SK-N-SH (cell line): ENCODE measurements at regions not wholly inside any gene's neighbourhood (a gene's known extent, or its start where the extent isn't known, plus 50 kb on each side); places are given as distances from the start of the nearest gene placed in this dataset.

Experiments
- CTCF ChIP-seq: fragments of 200-600 bp; sonication (generic); IDR thresholded peaks from 2 replicates; pipeline ENCODE4 v1.6.1; 2017; ENCODE audit warnings: antibody characterized with exemption, mild to moderate bottlenecking, moderate library complexity
- ELF1 ChIP-seq: IDR thresholded peaks from 2 replicates; pipeline ENCODE4 v1.4.0; 2012
- EZH2phosphoT487 ChIP-seq: fragments of 200-600 bp; sonication (generic); IDR thresholded peaks from 2 replicates; pipeline ENCODE4 v1.6.1; 2017; ENCODE audit warnings: low read depth, mixed run types, mild to moderate bottlenecking, antibody characterized with exemption, moderate library complexity, borderline replicate concordance
- FOXM1 ChIP-seq: IDR thresholded peaks from 2 replicates; pipeline ENCODE4 v1.4.0; 2012; ENCODE audit warnings: low read depth, mild to moderate bottlenecking
- GABPA ChIP-seq: IDR thresholded peaks from 2 replicates; pipeline ENCODE4 v1.4.0; 2012; ENCODE audit warnings: low read depth, mild to moderate bottlenecking
- MAX ChIP-seq: IDR thresholded peaks from 2 replicates; pipeline ENCODE4 v1.4.0; 2012; ENCODE audit warnings: low read depth
- POLR2AphosphoS5 ChIP-seq: IDR thresholded peaks from 2 replicates; pipeline ENCODE4 v1.6.1; 2012; ENCODE audit warnings: low read depth, low read length
- RAD21 ChIP-seq: IDR thresholded peaks from 2 replicates; pipeline ENCODE4 v1.6.1; 2012; ENCODE audit warnings: mild to moderate bottlenecking, low read length
- RCOR1 ChIP-seq: fragments of 150-350 bp; IDR thresholded peaks from 2 replicates; pipeline ENCODE4 v1.6.1; 2017; ENCODE audit warnings: antibody characterized with exemption, low read length
- TF ChIP-seq, protein P1 (sequence below): fragments of 150-350 bp; IDR thresholded peaks from 2 replicates; pipeline ENCODE4 v1.6.1; 2017; ENCODE audit warnings: antibody characterized with exemption, low read length, low read depth, borderline replicate concordance
- TF ChIP-seq, protein P2 (sequence below): IDR thresholded peaks from 2 replicates; pipeline ENCODE4 v1.4.0; 2012; ENCODE audit warnings: low read depth, borderline replicate concordance

GRCh38 chr19:29076161-29076560 is 136.8 kb downstream of the UQCRFS1 start:
- TF ChIP-seq RAD21 (no peak), POLR2AphosphoS5 (no peak), EZH2phosphoT487 (no peak), MAX (no peak), CTCF (no peak), ELF1 (no peak), RCOR1 (no peak), FOXM1 (no peak), GABPA (no peak)
- TF ChIP-seq, protein P1, sequence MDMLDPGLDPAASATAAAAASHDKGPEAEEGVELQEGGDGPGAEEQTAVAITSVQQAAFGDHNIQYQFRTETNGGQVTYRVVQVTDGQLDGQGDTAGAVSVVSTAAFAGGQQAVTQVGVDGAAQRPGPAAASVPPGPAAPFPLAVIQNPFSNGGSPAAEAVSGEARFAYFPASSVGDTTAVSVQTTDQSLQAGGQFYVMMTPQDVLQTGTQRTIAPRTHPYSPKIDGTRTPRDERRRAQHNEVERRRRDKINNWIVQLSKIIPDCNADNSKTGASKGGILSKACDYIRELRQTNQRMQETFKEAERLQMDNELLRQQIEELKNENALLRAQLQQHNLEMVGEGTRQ, result no peak
- TF ChIP-seq, protein P2, sequence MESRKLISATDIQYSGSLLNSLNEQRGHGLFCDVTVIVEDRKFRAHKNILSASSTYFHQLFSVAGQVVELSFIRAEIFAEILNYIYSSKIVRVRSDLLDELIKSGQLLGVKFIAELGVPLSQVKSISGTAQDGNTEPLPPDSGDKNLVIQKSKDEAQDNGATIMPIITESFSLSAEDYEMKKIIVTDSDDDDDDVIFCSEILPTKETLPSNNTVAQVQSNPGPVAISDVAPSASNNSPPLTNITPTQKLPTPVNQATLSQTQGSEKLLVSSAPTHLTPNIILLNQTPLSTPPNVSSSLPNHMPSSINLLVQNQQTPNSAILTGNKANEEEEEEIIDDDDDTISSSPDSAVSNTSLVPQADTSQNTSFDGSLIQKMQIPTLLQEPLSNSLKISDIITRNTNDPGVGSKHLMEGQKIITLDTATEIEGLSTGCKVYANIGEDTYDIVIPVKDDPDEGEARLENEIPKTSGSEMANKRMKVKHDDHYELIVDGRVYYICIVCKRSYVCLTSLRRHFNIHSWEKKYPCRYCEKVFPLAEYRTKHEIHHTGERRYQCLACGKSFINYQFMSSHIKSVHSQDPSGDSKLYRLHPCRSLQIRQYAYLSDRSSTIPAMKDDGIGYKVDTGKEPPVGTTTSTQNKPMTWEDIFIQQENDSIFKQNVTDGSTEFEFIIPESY, result no peak
